Spinal cord (tissue), 9 donors: ENCODE measurements at regions not wholly inside any gene's neighbourhood (a gene's known extent, or its start where the extent isn't known, plus 50 kb on each side); places are given as distances from the start of the nearest gene placed in this dataset.

Source experiments
- DNase-seq, 6 donors: peaks; one replicate each; pipeline versions ENCODE4 v3.0.0 to v3.0.0-alpha.2; 2013 to 2015; ENCODE audit warnings: low spot score in 6 of 6, low read depth in 4 of 6
- H3K27ac ChIP-seq: one replicate; pipeline ENCODE4 v1.5.1; 2013; ENCODE audit warnings: low read depth, low read length, control low read depth
- H3K27me3 ChIP-seq: one replicate; pipeline ENCODE4 v1.6.1; 2013; ENCODE audit warnings: low read length; ENCODE audit not compliant: control insufficient read depth, insufficient read depth
- H3K36me3 ChIP-seq: one replicate; pipeline ENCODE4 v1.6.1; 2013; ENCODE audit warnings: low read length; ENCODE audit not compliant: control insufficient read depth, insufficient read depth
- H3K4me1 ChIP-seq: one replicate; pipeline ENCODE4 v1.6.1; 2013; ENCODE audit warnings: low read length; ENCODE audit not compliant: control insufficient read depth, insufficient read depth
- H3K4me3 ChIP-seq: one replicate; pipeline ENCODE4 v1.5.1; 2013; ENCODE audit warnings: low read depth, low read length, control low read depth
- H3K9me3 ChIP-seq: one replicate; pipeline ENCODE4 v1.6.1; 2013; ENCODE audit warnings: low read length; ENCODE audit not compliant: control insufficient read depth, insufficient read depth
- WGBS: methylation state at CpG from one replicate; pipeline ENCODE4 v1.1.5; 2013; ENCODE audit warnings: missing lambda C conversion rate; ENCODE audit not compliant: insufficient coverage; 5-methylcytosine and 5-hydroxymethylcytosine counted together
- donor health status: healthy.

- Histone ChIP-seq H3K4me3 (no peak overlapping the region), H3K27ac (no peak overlapping the region), H3K27me3 (no peaks in the 10 kb centered on the region), H3K36me3 (no peaks in the 10 kb centered on the region), H3K9me3 (peaks cover 4% of the 10 kb centered on the region), H3K4me1 (no peaks in the 10 kb centered on the region)
- DNase-seq: no peak
- no CpG with 5 or more reads among the region's 2 CpGs for WGBS
These were observed 164.2 kb downstream of the POLR2M start for GRCh38 chr15:57870667-57871066.

DNA sequence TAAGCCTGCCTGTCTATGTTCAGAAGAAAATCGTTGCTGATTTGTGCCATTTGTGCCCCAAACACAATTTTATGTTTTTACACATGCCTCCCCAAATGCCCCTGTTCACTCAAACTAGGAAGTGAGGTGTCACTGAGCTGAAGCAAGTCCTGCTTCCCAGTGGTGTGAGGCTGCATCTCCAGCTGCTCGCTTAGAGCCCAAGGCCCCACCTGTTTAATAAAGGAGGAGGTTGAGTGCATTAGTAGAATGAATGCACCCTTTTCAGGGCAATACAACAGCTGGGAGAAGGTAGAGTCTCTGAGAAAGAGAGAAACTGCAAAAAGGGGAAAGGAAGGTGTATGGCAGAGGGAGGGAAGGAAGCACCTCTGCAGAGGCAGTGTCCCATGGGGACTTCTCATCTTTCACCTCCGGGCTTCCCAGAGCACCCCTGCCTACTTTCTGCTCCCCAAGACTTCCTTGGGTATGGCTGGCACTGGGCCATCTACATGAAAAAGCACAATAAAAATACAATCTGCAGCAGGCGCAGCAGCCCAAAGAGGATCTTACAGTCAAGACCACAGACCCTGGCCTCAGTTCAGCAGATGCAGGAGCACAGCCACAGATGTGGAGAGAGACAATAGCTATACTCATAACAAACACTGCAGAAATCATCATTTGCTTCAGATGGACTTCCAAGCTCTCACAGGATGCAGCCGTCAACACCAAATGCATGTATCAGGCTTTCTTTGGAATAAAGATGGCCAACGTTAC is 165.9 kb downstream of the POLR2M start:
- no peaks in the 10 kb centered on the region for H3K36me3 ChIP-seq
- DNase-seq: no peak
- WGBS: 80% methylated on average over 1 of the region's 6 CpGs

GRCh38 chr15:57873564-57874209 is 167.2 kb downstream of the POLR2M start:
- Histone ChIP-seq H3K27me3 (no peaks in the 10 kb centered on the region), H3K9me3 (peaks cover 4% of the 10 kb centered on the region), H3K4me3 (no peak overlapping the region), H3K4me1 (no peaks in the 10 kb centered on the region), H3K36me3 (no peaks in the 10 kb centered on the region), H3K27ac (no peak overlapping the region)
- no peak for DNase-seq
- 67% methylated on average over 1 of the region's 2 CpGs for WGBS

More for the DNA sequence above, 165.9 kb downstream of the POLR2M start:
- peaks cover 4% of the 10 kb centered on the region for H3K9me3 ChIP-seq
- no peaks in the 10 kb centered on the region for H3K4me1 ChIP-seq
- H3K27me3 ChIP-seq: no peaks in the 10 kb centered on the region
- H3K27ac ChIP-seq: no peak overlapping the region
- no peak overlapping the region for H3K4me3 ChIP-seq

- Histone ChIP-seq H3K9me3 (peaks cover 4% of the 10 kb centered on the region), H3K27me3 (no peaks in the 10 kb centered on the region), H3K4me3 (no peak overlapping the region), H3K4me1 (no peaks in the 10 kb centered on the region), H3K36me3 (no peaks in the 10 kb centered on the region), H3K27ac (no peak overlapping the region)
- DNase-seq: no peak
These were observed 168.8 kb downstream of the POLR2M start for GRCh38 chr15:57875347-57875746.

- Histone ChIP-seq H3K9me3 (peaks cover 4% of the 10 kb centered on the region), H3K4me1 (no peaks in the 10 kb centered on the region), H3K27me3 (no peaks in the 10 kb centered on the region), H3K4me3 (no peak overlapping the region), H3K36me3 (no peaks in the 10 kb centered on the region), H3K27ac (no peak overlapping the region)
- no peak for DNase-seq
- WGBS: no CpG with 5 or more reads among the region's 2 CpGs
These were observed 172.1 kb downstream of the POLR2M start for GRCh38 chr15:57878573-57878972.

GRCh38 chr15:57881361-57881760 is 174.8 kb downstream of the POLR2M start:
- H3K27ac ChIP-seq: no peak overlapping the region
- no peaks in the 10 kb centered on the region for H3K36me3 ChIP-seq
- no peak for DNase-seq
- WGBS: 100% methylated on average over 1 of the region's 3 CpGs
- no peaks in the 10 kb centered on the region for H3K9me3 ChIP-seq
- no peaks in the 10 kb centered on the region for H3K27me3 ChIP-seq
- no peaks in the 10 kb centered on the region for H3K4me1 ChIP-seq
- H3K4me3 ChIP-seq: no peak overlapping the region

DNA sequence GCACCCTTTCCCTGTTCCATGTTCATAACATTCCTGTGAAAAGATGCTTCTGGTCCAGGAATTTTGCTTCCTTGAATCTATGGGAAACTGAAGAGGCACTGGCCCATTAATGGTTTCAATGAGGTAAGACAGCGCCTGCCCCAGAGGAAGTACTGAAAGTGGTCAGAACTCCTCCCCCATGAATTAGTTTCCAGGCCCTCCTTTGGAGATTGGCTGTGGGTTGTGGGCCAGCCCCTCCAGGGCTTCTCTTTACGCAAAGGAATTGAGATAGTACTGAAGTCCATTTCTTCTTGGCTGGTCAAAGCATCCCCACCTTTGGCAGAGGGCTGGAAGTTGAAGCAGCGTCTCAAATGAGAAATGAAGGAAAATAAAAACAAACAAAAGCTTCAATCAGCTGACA is 175.5 kb downstream of the POLR2M start:
- no peak overlapping the region for H3K27ac ChIP-seq
- no peak for DNase-seq
- H3K36me3 ChIP-seq: no peaks in the 10 kb centered on the region
- no peaks in the 10 kb centered on the region for H3K9me3 ChIP-seq
- no peaks in the 10 kb centered on the region for H3K4me1 ChIP-seq
- H3K4me3 ChIP-seq: no peak overlapping the region
- no CpG with 5 or more reads among the region's 3 CpGs for WGBS
- no peaks in the 10 kb centered on the region for H3K27me3 ChIP-seq

DNA sequence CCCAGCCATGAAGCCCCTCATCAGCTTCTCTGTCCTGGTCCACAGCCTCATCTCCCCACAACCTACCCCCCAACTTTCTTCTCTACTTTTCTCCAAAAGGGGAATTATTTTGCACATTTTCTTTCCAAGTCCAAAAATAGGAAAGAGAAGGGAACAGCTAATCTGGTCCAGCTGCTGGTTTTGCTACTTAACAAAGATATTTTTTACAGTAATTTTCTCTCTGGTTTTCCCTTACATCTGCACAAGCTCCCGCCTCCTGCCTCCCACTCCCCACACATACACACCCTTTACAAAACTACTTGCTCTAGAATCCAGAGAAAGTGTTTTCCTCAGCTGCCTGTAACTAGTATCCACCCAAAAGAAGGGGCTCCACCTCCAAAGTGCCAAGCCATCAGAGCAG is 177.2 kb downstream of the POLR2M start:
- DNase-seq: no peak
- H3K4me1 ChIP-seq: no peaks in the 10 kb centered on the region
- no peaks in the 10 kb centered on the region for H3K9me3 ChIP-seq
- 100% methylated on average over 1 of the region's 1 CpG for WGBS
- H3K27ac ChIP-seq: no peak overlapping the region
- H3K36me3 ChIP-seq: no peaks in the 10 kb centered on the region
- no peaks in the 10 kb centered on the region for H3K27me3 ChIP-seq
- H3K4me3 ChIP-seq: no peak overlapping the region

GRCh38 chr15:57884936-57885335 is 178.4 kb downstream of the POLR2M start:
- DNase-seq: no peak
- no peaks in the 10 kb centered on the region for H3K9me3 ChIP-seq
- WGBS: no CpG with 5 or more reads among the region's 1 CpG
- H3K4me3 ChIP-seq: no peak overlapping the region
- H3K36me3 ChIP-seq: no peaks in the 10 kb centered on the region
- no peak overlapping the region for H3K27ac ChIP-seq
- H3K27me3 ChIP-seq: no peaks in the 10 kb centered on the region
- no peaks in the 10 kb centered on the region for H3K4me1 ChIP-seq

- DNase-seq: no peak
- H3K9me3 ChIP-seq: no peaks in the 10 kb centered on the region
- no peaks in the 10 kb centered on the region for H3K27me3 ChIP-seq
- no peak overlapping the region for H3K4me3 ChIP-seq
- 89% methylated on average over 5 of the region's 5 CpGs for WGBS
- no peaks in the 10 kb centered on the region for H3K4me1 ChIP-seq
- no peak overlapping the region for H3K27ac ChIP-seq
- H3K36me3 ChIP-seq: no peaks in the 10 kb centered on the region
These were observed 178.9 kb downstream of the POLR2M start for GRCh38 chr15:57885435-57885834.
